Astrocyte of the hippocampus (primary cell): ENCODE measurements at regions not wholly inside any gene's neighbourhood (a gene's known extent, or its start where the extent isn't known, plus 50 kb on each side); places are given as distances from the start of the nearest gene placed in this dataset.

Experiments used
- DNase-seq: peaks from one replicate; pipeline ENCODE4 v3.0.0; 2011; ENCODE audit warnings: low read depth, low spot score

GRCh38 chr14:54173802-54174201 is 217.2 kb upstream of the BMP4 start:
- DNase-seq: no peak

GRCh38 chr14:54174457-54174856 is 217.8 kb upstream of the BMP4 start:
- DNase-seq: no peak

- DNase-seq: peak; percentile 92
These were observed 218.8 kb upstream of the BMP4 start for GRCh38 chr14:54175298-54175942.

- DNase-seq: no peak
These were observed 219.8 kb upstream of the CDKN3 start for GRCh38 chr14:54177019-54177418.

- peak; percentile 74 for DNase-seq
These were observed 218.9 kb upstream of the CDKN3 start for GRCh38 chr14:54177641-54178621.

- DNase-seq: peak; percentile 61
These were observed 214.3 kb upstream of the CDKN3 start for GRCh38 chr14:54182419-54183045.

- no peak for DNase-seq
These were observed 209.7 kb upstream of the CDKN3 start for GRCh38 chr14:54186821-54187763.

GRCh38 chr14:54188064-54188666 is 208.6 kb upstream of the CDKN3 start:
- DNase-seq: no peak

GRCh38 chr14:54189333-54189732 is 207.5 kb upstream of the CDKN3 start:
- DNase-seq: no peak

- peak; percentile 78 for DNase-seq
These were observed 207.0 kb upstream of the CDKN3 start for GRCh38 chr14:54189748-54190354.

GRCh38 chr14:54191846-54192245 is 205.0 kb upstream of the CDKN3 start:
- no peak for DNase-seq

- DNase-seq: no peak
These were observed 204.2 kb upstream of the CDKN3 start for GRCh38 chr14:54192610-54193009.

- DNase-seq: no peak
These were observed 202.9 kb upstream of the CDKN3 start for GRCh38 chr14:54193871-54194270.

GRCh38 chr14:54194501-54194900 is 202.3 kb upstream of the CDKN3 start:
- no peak for DNase-seq

- no peak for DNase-seq
These were observed 199.4 kb upstream of the CDKN3 start for GRCh38 chr14:54197369-54197768.

GRCh38 chr14:54200726-54201125 is 196.1 kb upstream of the CDKN3 start:
- no peak for DNase-seq

GRCh38 chr14:54202288-54202687 is 194.5 kb upstream of the CDKN3 start:
- DNase-seq: no peak

- DNase-seq: no peak
These were observed 190.3 kb upstream of the CDKN3 start for GRCh38 chr14:54206516-54206915.

- DNase-seq: no peak
These were observed 189.7 kb upstream of the CDKN3 start for GRCh38 chr14:54207075-54207474.
